Esophagus squamous epithelium (tissue), 4 donors: ENCODE measurements at regions not wholly inside any gene's neighbourhood (a gene's known extent, or its start where the extent isn't known, plus 50 kb on each side); places are given as distances from the start of the nearest gene placed in this dataset.

Source experiments
- CTCF ChIP-seq, 6 experiments: fragments of 450-650 bp in 4 of 6; fragments of 200-600 bp in 2 of 6; sonication (generic) in 2 of 6; IDR thresholded peaks; one replicate each; pipeline ENCODE4 v1.5.1; 2016 to 2019; ENCODE audit warnings: antibody characterized with exemption in 6 of 6, mild to moderate bottlenecking in 4 of 6, moderate library complexity in 4 of 6
- POLR2A ChIP-seq, 4 donors: fragments of 450-650 bp; IDR thresholded peaks; one replicate each; pipeline ENCODE4 v1.6.1; 2017; ENCODE audit warnings: antibody characterized with exemption in 4 of 4, mild to moderate bottlenecking in 4 of 4, moderate library complexity in 3 of 4

GRCh38 chr22:19626666-19627065 is 87.6 kb upstream of the SEPTIN5 start:
- TF ChIP-seq CTCF (IDR thresholded peaks at IDR 0.05) (no peak), POLR2A (IDR thresholded peaks at IDR 0.05) (no peak)
